ENCODE measurements at regions not wholly inside any gene's neighbourhood (a gene's known extent, or its start where the extent isn't known, plus 50 kb on each side); places are given as distances from the start of the nearest gene placed in this dataset.

- no peak for TF ChIP-seq CTCF (IDR thresholded peaks at IDR 0.05; ENCODE audit: insufficient read depth, low read length, poor library complexity, severe bottlenecking)
- Histone ChIP-seq H3K27me3 (replicated peaks; ENCODE audit: control insufficient read depth, insufficient read depth, low read length) (no peaks in the 10 kb centered on the region), H3K36me3 (ENCODE audit: control insufficient read depth, insufficient read depth, low read length) (no peaks in the 10 kb centered on the region), H3K4me3 (replicated peaks; ENCODE audit: low read depth, low read length) (no peak overlapping the region)
- DNase-seq (ENCODE audit: extremely low read depth, insufficient read length): no peak
These were observed 532.3 kb upstream of the SMIM31 start for GRCh38 chr4:164221631-164222030.

- TF ChIP-seq CTCF (IDR thresholded peaks at IDR 0.05; ENCODE audit: insufficient read depth, low read length, poor library complexity, severe bottlenecking): no peak
- no peaks in the 10 kb centered on the region for H3K27me3 ChIP-seq (replicated peaks; ENCODE audit: control insufficient read depth, insufficient read depth, low read length)
- no peak for DNase-seq (ENCODE audit: extremely low read depth, insufficient read length)
- H3K36me3 ChIP-seq (ENCODE audit: control insufficient read depth, insufficient read depth, low read length): no peaks in the 10 kb centered on the region
- no peak overlapping the region for H3K4me3 ChIP-seq (replicated peaks; ENCODE audit: low read depth, low read length)
These were observed 529.1 kb upstream of the SMIM31 start for GRCh38 chr4:164224871-164225270.

GRCh38 chr4:164229255-164229654 lies 524.7 kb upstream of the SMIM31 start:
- TF ChIP-seq CTCF (IDR thresholded peaks at IDR 0.05; ENCODE audit: insufficient read depth, low read length, poor library complexity, severe bottlenecking): no peak
- no peaks in the 10 kb centered on the region for H3K27me3 ChIP-seq (replicated peaks; ENCODE audit: control insufficient read depth, insufficient read depth, low read length)
- DNase-seq (ENCODE audit: extremely low read depth, insufficient read length): no peak
- H3K36me3 ChIP-seq (ENCODE audit: control insufficient read depth, insufficient read depth, low read length): no peaks in the 10 kb centered on the region
- H3K4me3 ChIP-seq (replicated peaks; ENCODE audit: low read depth, low read length): no peak overlapping the region

- no peaks in the 10 kb centered on the region for H3K36me3 ChIP-seq (ENCODE audit: control insufficient read depth, insufficient read depth, low read length)
- no peak overlapping the region for H3K4me3 ChIP-seq (replicated peaks; ENCODE audit: low read depth, low read length)
- no peak for TF ChIP-seq CTCF (IDR thresholded peaks at IDR 0.05; ENCODE audit: insufficient read depth, low read length, poor library complexity, severe bottlenecking)
- no peaks in the 10 kb centered on the region for H3K27me3 ChIP-seq (replicated peaks; ENCODE audit: control insufficient read depth, insufficient read depth, low read length)
- DNase-seq (ENCODE audit: extremely low read depth, insufficient read length): no peak
These were observed 514.5 kb upstream of the SMIM31 start for GRCh38 chr4:164239433-164239832.

GRCh38 chr4:164239976-164240375 lies 514.0 kb upstream of the SMIM31 start:
- Histone ChIP-seq H3K4me3 (replicated peaks; ENCODE audit: low read depth, low read length) (no peak overlapping the region), H3K36me3 (ENCODE audit: control insufficient read depth, insufficient read depth, low read length) (no peaks in the 10 kb centered on the region), H3K27me3 (replicated peaks; ENCODE audit: control insufficient read depth, insufficient read depth, low read length) (no peaks in the 10 kb centered on the region)
- no peak for TF ChIP-seq CTCF (IDR thresholded peaks at IDR 0.05; ENCODE audit: insufficient read depth, low read length, poor library complexity, severe bottlenecking)
- no peak for DNase-seq (ENCODE audit: extremely low read depth, insufficient read length)

GRCh38 chr4:164251257-164251656 lies 502.7 kb upstream of the SMIM31 start:
- DNase-seq (ENCODE audit: extremely low read depth, insufficient read length): no peak
- Histone ChIP-seq H3K4me3 (replicated peaks; ENCODE audit: low read depth, low read length) (no peak overlapping the region), H3K27me3 (replicated peaks; ENCODE audit: control insufficient read depth, insufficient read depth, low read length) (no peaks in the 10 kb centered on the region), H3K36me3 (ENCODE audit: control insufficient read depth, insufficient read depth, low read length) (no peaks in the 10 kb centered on the region)
- TF ChIP-seq CTCF (IDR thresholded peaks at IDR 0.05; ENCODE audit: insufficient read depth, low read length, poor library complexity, severe bottlenecking): no peak

All from GM06990 (cell line).